ENCODE measurements at regions not wholly inside any gene's neighbourhood (a gene's known extent, or its start where the extent isn't known, plus 50 kb on each side); places are given as distances from the start of the nearest gene placed in this dataset.
A peak's percentile ranks its signal among the peaks of the same experiment; 100 is the strongest.

DNA sequence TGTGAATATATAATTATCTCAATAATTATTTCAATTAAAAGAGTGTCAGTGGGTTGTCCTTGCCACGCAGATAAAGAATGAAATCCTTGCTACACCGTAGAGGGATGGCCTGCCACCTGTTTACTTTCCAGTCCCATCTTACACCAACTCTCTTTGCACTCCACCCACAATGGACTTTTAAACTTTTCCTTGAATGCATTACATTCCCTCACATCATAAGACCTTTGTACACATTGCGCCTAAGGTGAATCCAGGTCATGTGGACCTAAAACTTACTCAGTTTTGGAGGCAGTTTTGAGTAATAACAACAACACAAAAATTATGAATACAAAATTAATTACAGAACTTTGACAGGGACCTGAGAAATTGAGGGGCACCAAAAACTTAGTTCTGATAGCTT lies 78.7 kb upstream of the PDE5A start (continued):
- TF ChIP-seq, protein P1, sequence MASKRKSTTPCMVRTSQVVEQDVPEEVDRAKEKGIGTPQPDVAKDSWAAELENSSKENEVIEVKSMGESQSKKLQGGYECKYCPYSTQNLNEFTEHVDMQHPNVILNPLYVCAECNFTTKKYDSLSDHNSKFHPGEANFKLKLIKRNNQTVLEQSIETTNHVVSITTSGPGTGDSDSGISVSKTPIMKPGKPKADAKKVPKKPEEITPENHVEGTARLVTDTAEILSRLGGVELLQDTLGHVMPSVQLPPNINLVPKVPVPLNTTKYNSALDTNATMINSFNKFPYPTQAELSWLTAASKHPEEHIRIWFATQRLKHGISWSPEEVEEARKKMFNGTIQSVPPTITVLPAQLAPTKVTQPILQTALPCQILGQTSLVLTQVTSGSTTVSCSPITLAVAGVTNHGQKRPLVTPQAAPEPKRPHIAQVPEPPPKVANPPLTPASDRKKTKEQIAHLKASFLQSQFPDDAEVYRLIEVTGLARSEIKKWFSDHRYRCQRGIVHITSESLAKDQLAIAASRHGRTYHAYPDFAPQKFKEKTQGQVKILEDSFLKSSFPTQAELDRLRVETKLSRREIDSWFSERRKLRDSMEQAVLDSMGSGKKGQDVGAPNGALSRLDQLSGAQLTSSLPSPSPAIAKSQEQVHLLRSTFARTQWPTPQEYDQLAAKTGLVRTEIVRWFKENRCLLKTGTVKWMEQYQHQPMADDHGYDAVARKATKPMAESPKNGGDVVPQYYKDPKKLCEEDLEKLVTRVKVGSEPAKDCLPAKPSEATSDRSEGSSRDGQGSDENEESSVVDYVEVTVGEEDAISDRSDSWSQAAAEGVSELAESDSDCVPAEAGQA (IDR thresholded peaks at IDR 0.05; ENCODE audit: low read depth) = 0 out of 2 replicates have a peak, but pooled peaks have one; percentile 23
- TF ChIP-seq, protein P1 (CRISPR knock-in tag; IDR thresholded peaks at IDR 0.05; ENCODE audit: borderline replicate concordance) = no peak
- TF ChIP-seq SMAD1 (CRISPR knock-in tag; IDR thresholded peaks at IDR 0.05; ENCODE audit: borderline replicate concordance, low read depth) = no peak
- peak; percentile 72 for TF ChIP-seq ELF3 (CRISPR knock-in tag; IDR thresholded peaks at IDR 0.05)
- no peak for TF ChIP-seq KLF13 (CRISPR knock-in tag; IDR thresholded peaks at IDR 0.05)
- TF ChIP-seq HNF4G (IDR thresholded peaks at IDR 0.05; ENCODE audit: borderline replicate concordance, low read depth, low read length) = peak; percentile 89
- peak; percentile 71; the same call in 1 of the 2 replicates for TF ChIP-seq HNF4G (CRISPR knock-in tag; IDR thresholded peaks at IDR 0.05; ENCODE audit: borderline replicate concordance, low read depth)
- no peak for TF ChIP-seq PRPF4 (IDR thresholded peaks at IDR 0.05; ENCODE audit: low read depth, low read length, poor library complexity, severe bottlenecking)
- TF ChIP-seq RFXANK (CRISPR knock-in tag; IDR thresholded peaks at IDR 0.05) = no peak
- no peak for TF ChIP-seq ZNF747 (CRISPR knock-in tag; IDR thresholded peaks at IDR 0.05; ENCODE audit: borderline replicate concordance)
- no peak for TF ChIP-seq SETDB1 (CRISPR knock-in tag; IDR thresholded peaks at IDR 0.05; ENCODE audit: borderline replicate concordance)
- no peak for TF ChIP-seq ZNF160 (CRISPR knock-in tag; IDR thresholded peaks at IDR 0.05)
- TF ChIP-seq, protein P2, sequence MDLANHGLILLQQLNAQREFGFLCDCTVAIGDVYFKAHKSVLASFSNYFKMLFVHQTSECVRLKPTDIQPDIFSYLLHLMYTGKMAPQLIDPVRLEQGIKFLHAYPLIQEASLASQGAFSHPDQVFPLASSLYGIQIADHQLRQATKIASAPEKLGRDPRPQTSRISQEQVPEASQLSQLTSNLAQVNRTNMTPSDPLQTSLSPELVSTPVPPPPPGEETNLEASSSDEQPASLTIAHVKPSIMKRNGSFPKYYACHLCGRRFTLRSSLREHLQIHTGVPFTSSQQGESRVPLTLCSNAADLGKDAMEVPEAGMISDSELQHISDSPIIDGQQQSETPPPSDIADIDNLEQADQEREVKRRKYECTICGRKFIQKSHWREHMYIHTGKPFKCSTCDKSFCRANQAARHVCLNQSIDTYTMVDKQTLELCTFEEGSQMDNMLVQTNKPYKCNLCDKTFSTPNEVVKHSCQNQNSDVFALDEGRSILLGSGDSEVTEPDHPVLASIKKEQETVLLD (CRISPR knock-in tag; IDR thresholded peaks at IDR 0.05; ENCODE audit: low read depth) = no peak
- TF ChIP-seq RARA (CRISPR knock-in tag; IDR thresholded peaks at IDR 0.05) = peak; percentile 95
- no peak for TF ChIP-seq ZKSCAN1 (IDR thresholded peaks at IDR 0.05; ENCODE audit: low read length)
- no peak for TF ChIP-seq PHB2 (IDR thresholded peaks at IDR 0.05; ENCODE audit: partially characterized antibody)
- TF ChIP-seq NRL (CRISPR knock-in tag; IDR thresholded peaks at IDR 0.05; ENCODE audit: borderline replicate concordance) = no peak
- TF ChIP-seq ZNF234 (CRISPR knock-in tag; conservative IDR thresholded peaks at IDR 0.05) = no peak
- no peak for TF ChIP-seq ZNF282 (IDR thresholded peaks at IDR 0.05; ENCODE audit: partially characterized antibody)
- TF ChIP-seq, protein P3, sequence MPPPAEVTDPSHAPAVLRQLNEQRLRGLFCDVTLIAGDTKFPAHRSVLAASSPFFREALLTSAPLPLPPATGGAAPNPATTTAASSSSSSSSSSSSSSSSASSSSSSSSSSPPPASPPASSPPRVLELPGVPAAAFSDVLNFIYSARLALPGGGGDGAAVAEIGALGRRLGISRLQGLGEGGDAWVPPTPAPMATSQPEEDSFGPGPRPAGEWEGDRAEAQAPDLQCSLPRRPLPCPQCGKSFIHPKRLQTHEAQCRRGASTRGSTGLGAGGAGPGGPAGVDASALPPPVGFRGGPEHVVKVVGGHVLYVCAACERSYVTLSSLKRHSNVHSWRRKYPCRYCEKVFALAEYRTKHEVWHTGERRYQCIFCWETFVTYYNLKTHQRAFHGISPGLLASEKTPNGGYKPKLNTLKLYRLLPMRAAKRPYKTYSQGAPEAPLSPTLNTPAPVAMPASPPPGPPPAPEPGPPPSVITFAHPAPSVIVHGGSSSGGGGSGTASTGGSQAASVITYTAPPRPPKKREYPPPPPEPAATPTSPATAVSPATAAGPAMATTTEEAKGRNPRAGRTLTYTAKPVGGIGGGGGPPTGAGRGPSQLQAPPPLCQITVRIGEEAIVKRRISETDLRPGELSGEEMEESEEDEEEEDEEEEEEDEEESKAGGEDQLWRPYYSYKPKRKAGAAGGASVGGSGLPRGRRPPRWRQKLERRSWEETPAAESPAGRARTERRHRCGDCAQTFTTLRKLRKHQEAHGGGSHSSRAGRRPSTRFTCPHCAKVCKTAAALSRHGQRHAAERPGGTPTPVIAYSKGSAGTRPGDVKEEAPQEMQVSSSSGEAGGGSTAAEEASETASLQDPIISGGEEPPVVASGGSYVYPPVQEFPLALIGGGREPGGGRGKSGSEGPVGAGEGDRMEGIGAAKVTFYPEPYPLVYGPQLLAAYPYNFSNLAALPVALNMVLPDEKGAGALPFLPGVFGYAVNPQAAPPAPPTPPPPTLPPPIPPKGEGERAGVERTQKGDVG (CRISPR knock-in tag; IDR thresholded peaks at IDR 0.05; ENCODE audit: borderline replicate concordance) = no peak
- no peak for TF ChIP-seq DNMT3B (CRISPR knock-in tag; conservative IDR thresholded peaks at IDR 0.05)
- TF ChIP-seq, protein P4, sequence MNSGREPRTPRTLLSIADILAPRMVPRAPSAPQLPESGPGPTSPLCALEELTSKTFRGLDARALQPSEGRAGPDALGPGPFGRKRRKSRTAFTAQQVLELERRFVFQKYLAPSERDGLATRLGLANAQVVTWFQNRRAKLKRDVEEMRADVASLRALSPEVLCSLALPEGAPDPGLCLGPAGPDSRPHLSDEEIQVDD (CRISPR knock-in tag; IDR thresholded peaks at IDR 0.05; ENCODE audit: borderline replicate concordance) = no peak
